ENCODE measurements at regions not wholly inside any gene's neighbourhood (a gene's known extent, or its start where the extent isn't known, plus 50 kb on each side); places are given as distances from the start of the nearest gene placed in this dataset.
"Not testable (repeated sequence)": the region's sequence is repeated elsewhere in the genome, so short reads cannot be mapped to it uniquely, and the experiment has no call there.

DNA sequence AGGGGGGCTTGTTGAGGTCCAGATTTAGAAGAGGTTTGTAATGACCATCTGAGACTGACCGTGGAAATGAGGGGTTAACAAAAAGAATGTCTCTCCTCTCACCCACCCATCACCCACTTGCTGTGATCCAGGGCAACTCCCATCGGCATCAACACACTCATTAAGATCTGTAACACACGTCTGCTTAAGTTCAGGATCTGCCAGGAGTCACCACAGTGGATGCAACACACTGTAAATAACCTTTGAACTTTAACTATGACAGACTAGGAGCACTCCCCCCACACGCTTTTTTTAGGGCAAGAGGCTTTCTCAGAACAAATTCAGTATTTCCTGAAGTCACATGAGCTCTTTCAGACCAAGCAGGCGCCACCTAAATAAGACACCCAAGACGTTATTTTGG, 301.9 kb downstream of the ANAPC1 start:
- not testable (repeated sequence) for H3K14ac ChIP-seq (ENCODE audit: insufficient read depth, low read length); H3K18ac ChIP-seq (ENCODE audit: insufficient read length, low read depth, low read length); H3K4me1 Mint-ChIP-seq; H3K9me3 Mint-ChIP-seq; H3K23me2 ChIP-seq (ENCODE audit: insufficient read length, low read depth, low read length, poor library complexity, severe bottlenecking); H3K27ac Mint-ChIP-seq; H3K36me3 Mint-ChIP-seq (ENCODE audit: insufficient read depth in 1 of 3, low read depth in 3 of 3); DNase-seq; H4K20me1 ChIP-seq (ENCODE audit: control insufficient read depth, insufficient read depth, insufficient read length); H2BK12ac ChIP-seq (ENCODE audit: insufficient read length, low read depth, low read length); H3K4me1 ChIP-seq (ENCODE audit: insufficient read depth, low read length); H2BK15ac ChIP-seq (ENCODE audit: low read depth, low read length); H2BK20ac ChIP-seq (ENCODE audit: low read depth, low read length, poor library complexity, severe bottlenecking); H3K27me3 ChIP-seq (ENCODE audit: insufficient read depth, low read length); H2AK5ac ChIP-seq (ENCODE audit: insufficient read length, low read length); H3K4me3 Mint-ChIP-seq; H3K79me1 ChIP-seq (ENCODE audit: insufficient read depth, low read depth, low read length, poor library complexity, severe bottlenecking); H3K23ac ChIP-seq (ENCODE audit: insufficient read length, low read depth, low read length); H3K9me3 ChIP-seq (ENCODE audit: control insufficient read depth, low read depth, low read length); H3K79me2 ChIP-seq (ENCODE audit: insufficient read depth, low read length); H3K4me2 ChIP-seq (ENCODE audit: insufficient read depth, insufficient read length, low read length); H4K8ac ChIP-seq (replicated peaks; ENCODE audit: insufficient read length, low read depth, low read length); H3T11ph ChIP-seq (ENCODE audit: low read length); H3K4ac ChIP-seq (ENCODE audit: low read depth, low read length); H3K27me3 Mint-ChIP-seq (ENCODE audit: low read depth); H3K9ac ChIP-seq (ENCODE audit: extremely low read depth, insufficient read length, low read length); H3K56ac ChIP-seq (ENCODE audit: insufficient read length, low read depth, low read length); H3K27ac ChIP-seq (ENCODE audit: insufficient read length, low read depth, low read length); H2BK120ac ChIP-seq (ENCODE audit: low read depth, low read length, poor library complexity, severe bottlenecking); H4K91ac ChIP-seq (ENCODE audit: insufficient read length, low read depth, low read length); H2BK5ac ChIP-seq (ENCODE audit: insufficient read length, low read length); H2AFZ ChIP-seq (ENCODE audit: low read length); H4K5ac ChIP-seq (ENCODE audit: insufficient read length, low read depth, low read length)
- WGBS (ENCODE audit: extremely low coverage, insufficient read length, low lambda C conversion rate): no CpG with 5 or more reads among the region's 6 CpGs

DNA sequence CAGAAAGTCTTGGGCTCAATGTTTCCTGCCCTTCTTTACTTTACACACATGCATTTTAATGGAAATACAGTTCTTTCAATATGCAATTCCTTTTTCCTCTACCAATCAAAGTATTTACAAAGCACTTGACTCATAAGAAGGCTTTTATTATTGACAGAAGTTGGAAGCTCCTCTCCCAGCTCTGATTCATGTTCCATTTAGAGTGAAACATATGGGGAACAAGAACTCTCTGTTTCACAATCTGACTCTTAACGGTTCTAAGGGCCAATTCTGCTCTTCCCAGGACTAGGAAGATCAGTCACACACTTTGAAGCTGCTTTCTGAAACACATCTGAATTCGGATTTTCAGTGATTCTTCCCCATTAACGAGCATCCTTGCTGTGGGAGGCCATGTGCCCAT, 300.5 kb downstream of the ANAPC1 start:
- not testable (repeated sequence) for H2AK5ac ChIP-seq (ENCODE audit: insufficient read length, low read length); H3K4me1 ChIP-seq (ENCODE audit: insufficient read depth, low read length); H4K20me1 ChIP-seq (ENCODE audit: control insufficient read depth, insufficient read depth, insufficient read length); H3K4me3 Mint-ChIP-seq; H3K56ac ChIP-seq (ENCODE audit: insufficient read length, low read depth, low read length); H3K27ac ChIP-seq (ENCODE audit: insufficient read length, low read depth, low read length); H3K9ac ChIP-seq (ENCODE audit: extremely low read depth, insufficient read length, low read length); H3T11ph ChIP-seq (ENCODE audit: low read length); H3K4me2 ChIP-seq (ENCODE audit: insufficient read depth, insufficient read length, low read length); H2BK120ac ChIP-seq (ENCODE audit: low read depth, low read length, poor library complexity, severe bottlenecking); H3K4me1 Mint-ChIP-seq; H3K4ac ChIP-seq (ENCODE audit: low read depth, low read length); DNase-seq; H2BK12ac ChIP-seq (ENCODE audit: insufficient read length, low read depth, low read length); H2BK15ac ChIP-seq (ENCODE audit: low read depth, low read length); H3K27ac Mint-ChIP-seq; H2AFZ ChIP-seq (ENCODE audit: low read length); H3K36me3 Mint-ChIP-seq (ENCODE audit: insufficient read depth in 1 of 3, low read depth in 3 of 3); H4K8ac ChIP-seq (replicated peaks; ENCODE audit: insufficient read length, low read depth, low read length); H3K14ac ChIP-seq (ENCODE audit: insufficient read depth, low read length); H2BK20ac ChIP-seq (ENCODE audit: low read depth, low read length, poor library complexity, severe bottlenecking); H3K18ac ChIP-seq (ENCODE audit: insufficient read length, low read depth, low read length); H3K27me3 Mint-ChIP-seq (ENCODE audit: low read depth); H3K9me3 ChIP-seq (ENCODE audit: control insufficient read depth, low read depth, low read length); H4K91ac ChIP-seq (ENCODE audit: insufficient read length, low read depth, low read length); H3K23ac ChIP-seq (ENCODE audit: insufficient read length, low read depth, low read length); H2BK5ac ChIP-seq (ENCODE audit: insufficient read length, low read length); H3K79me1 ChIP-seq (ENCODE audit: insufficient read depth, low read depth, low read length, poor library complexity, severe bottlenecking); H3K9me3 Mint-ChIP-seq; H3K27me3 ChIP-seq (ENCODE audit: insufficient read depth, low read length); H4K5ac ChIP-seq (ENCODE audit: insufficient read length, low read depth, low read length); H3K23me2 ChIP-seq (ENCODE audit: insufficient read length, low read depth, low read length, poor library complexity, severe bottlenecking); H3K79me2 ChIP-seq (ENCODE audit: insufficient read depth, low read length)
- WGBS (ENCODE audit: extremely low coverage, insufficient read length, low lambda C conversion rate): no CpG with 5 or more reads among the region's 3 CpGs

DNA sequence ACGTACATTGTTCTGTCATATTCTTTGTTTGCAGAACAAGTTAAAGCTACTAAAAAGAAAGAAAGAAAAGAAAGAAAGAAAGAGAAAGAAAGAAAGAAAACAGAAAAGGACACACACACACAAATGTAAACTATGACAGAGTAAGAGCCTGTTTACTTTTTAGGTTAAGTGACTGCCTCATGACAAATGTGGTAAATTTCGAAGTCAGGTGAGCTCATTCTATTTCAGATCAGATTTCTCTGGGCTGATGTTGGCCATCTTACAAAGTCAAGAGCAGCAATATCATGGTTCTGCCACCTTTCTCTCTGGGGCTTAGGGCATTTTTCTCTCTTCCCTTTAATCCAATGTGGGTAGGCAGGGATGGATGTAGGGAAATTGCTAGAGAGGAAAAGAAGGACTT, 299.5 kb downstream of the ANAPC1 start:
- H3K4me1 ChIP-seq (ENCODE audit: insufficient read depth, low read length); H3K4me1 Mint-ChIP-seq; H3K79me1 ChIP-seq (ENCODE audit: insufficient read depth, low read depth, low read length, poor library complexity, severe bottlenecking); H3K27me3 Mint-ChIP-seq (ENCODE audit: low read depth); DNase-seq; H2BK120ac ChIP-seq (ENCODE audit: low read depth, low read length, poor library complexity, severe bottlenecking); H4K20me1 ChIP-seq (ENCODE audit: control insufficient read depth, insufficient read depth, insufficient read length); H2BK15ac ChIP-seq (ENCODE audit: low read depth, low read length); H3K56ac ChIP-seq (ENCODE audit: insufficient read length, low read depth, low read length); H3K36me3 Mint-ChIP-seq (ENCODE audit: insufficient read depth in 1 of 3, low read depth in 3 of 3); H3K9ac ChIP-seq (ENCODE audit: extremely low read depth, insufficient read length, low read length); H3K79me2 ChIP-seq (ENCODE audit: insufficient read depth, low read length); H3K4me2 ChIP-seq (ENCODE audit: insufficient read depth, insufficient read length, low read length); H2BK20ac ChIP-seq (ENCODE audit: low read depth, low read length, poor library complexity, severe bottlenecking); H3K9me3 Mint-ChIP-seq; H3K23me2 ChIP-seq (ENCODE audit: insufficient read length, low read depth, low read length, poor library complexity, severe bottlenecking); H3K4me3 Mint-ChIP-seq; H3K9me3 ChIP-seq (ENCODE audit: control insufficient read depth, low read depth, low read length); H2BK5ac ChIP-seq (ENCODE audit: insufficient read length, low read length); H2AFZ ChIP-seq (ENCODE audit: low read length); H3K27ac Mint-ChIP-seq; H3K18ac ChIP-seq (ENCODE audit: insufficient read length, low read depth, low read length); H4K91ac ChIP-seq (ENCODE audit: insufficient read length, low read depth, low read length); H4K8ac ChIP-seq (replicated peaks; ENCODE audit: insufficient read length, low read depth, low read length); H3T11ph ChIP-seq (ENCODE audit: low read length); H3K23ac ChIP-seq (ENCODE audit: insufficient read length, low read depth, low read length); H4K5ac ChIP-seq (ENCODE audit: insufficient read length, low read depth, low read length); H3K27me3 ChIP-seq (ENCODE audit: insufficient read depth, low read length); H2BK12ac ChIP-seq (ENCODE audit: insufficient read length, low read depth, low read length); H2AK5ac ChIP-seq (ENCODE audit: insufficient read length, low read length); H3K27ac ChIP-seq (ENCODE audit: insufficient read length, low read depth, low read length); H3K14ac ChIP-seq (ENCODE audit: insufficient read depth, low read length); H3K4ac ChIP-seq (ENCODE audit: low read depth, low read length): not testable (repeated sequence)
- no CpG with 5 or more reads among the region's 2 CpGs for WGBS (ENCODE audit: extremely low coverage, insufficient read length, low lambda C conversion rate)

Measured in H9 (cell line).